ENCODE measurements at regions not wholly inside any gene's neighbourhood (a gene's known extent, or its start where the extent isn't known, plus 50 kb on each side); places are given as distances from the start of the nearest gene placed in this dataset.

DNA sequence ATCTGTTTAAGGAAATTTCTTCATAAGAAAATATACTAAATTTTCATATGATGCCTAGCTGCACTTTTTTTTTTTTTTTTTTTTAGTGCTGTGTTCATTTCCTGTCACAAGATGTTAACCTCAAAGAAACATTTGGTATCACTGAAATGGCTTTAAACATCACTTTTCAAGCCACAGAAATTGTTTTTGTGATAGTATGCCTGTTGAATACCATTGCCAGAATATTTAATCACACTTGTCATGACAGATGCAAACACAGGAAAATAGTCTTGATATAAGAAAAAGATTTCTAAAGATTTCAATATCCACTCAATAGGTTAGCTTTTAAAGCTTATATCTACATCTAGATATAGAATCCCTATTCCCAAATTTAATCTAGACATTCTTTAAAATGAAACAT is 608.5 kb upstream of the AGTR1 start:
- no peak for DNase-seq

DNA sequence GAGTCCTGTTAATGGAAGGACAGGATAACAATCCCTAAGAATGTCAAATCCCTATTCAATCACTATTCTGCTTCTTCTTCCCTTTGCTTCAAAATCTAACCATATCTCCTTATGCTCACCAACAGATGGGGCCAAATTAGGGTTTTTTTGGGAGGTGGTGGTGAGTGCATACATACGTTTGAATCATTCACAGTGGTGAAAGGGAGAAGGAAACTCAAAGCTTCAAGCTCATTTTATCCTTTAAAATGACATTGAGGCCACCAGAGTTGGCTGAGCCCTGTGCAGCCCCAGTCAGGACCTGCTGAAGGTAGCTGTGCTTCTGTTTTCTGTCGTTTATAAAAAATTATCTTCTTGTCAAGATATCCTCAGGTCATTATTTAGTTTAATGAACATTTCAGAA is 607.5 kb upstream of the AGTR1 start:
- DNase-seq: no peak

DNA sequence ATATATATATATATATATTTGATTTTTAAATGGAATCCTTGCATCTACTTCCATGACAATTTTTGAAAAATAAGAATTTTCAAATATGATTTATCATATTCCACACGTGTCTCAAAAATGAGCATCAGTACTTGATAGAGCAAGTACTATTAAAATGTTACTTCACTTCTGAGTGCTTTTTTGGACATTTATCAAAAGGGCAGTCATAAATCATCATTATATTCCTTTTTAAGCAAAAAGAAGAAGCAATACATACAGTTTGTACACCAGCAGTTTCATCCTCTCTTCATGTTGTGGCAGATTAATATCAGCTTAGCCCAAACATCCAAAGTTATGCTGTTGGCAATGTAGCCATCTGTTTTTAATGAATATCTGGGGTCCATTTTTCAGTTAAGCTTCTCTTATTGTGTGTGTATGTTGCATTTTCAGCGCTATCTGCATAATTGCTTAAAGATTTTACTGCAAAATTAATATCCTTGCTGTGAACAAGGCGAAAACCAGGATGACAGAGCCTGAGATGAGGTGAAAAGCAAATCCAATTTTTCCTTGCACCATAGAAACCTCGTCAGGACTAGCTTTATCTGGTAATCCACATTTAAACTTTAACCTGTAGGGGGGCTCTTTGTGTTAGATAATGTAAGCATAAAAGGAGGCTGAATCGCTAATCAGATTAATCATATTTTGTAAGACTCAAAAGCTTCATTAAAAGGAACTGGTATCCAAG is 604.9 kb upstream of the AGTR1 start:
- no peak for DNase-seq

DNA sequence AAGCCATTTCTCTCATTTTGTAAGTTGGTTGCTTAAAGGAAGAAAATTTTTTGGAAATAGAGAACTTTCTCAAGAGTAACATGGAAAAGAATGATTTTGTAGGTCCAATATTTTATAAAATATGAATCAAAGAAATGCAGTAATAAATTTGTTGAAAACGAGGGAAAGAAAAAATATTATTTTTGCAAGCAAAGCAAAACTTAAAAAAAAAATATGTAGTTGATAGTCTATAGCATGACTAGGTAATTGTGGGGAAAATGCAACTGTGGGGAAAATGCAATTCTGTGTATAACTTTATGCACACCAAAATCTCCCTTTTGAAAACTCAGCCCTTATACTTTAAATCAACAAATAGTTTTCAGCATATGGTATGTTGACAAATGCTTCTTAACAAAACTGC is 604.0 kb upstream of the AGTR1 start:
- no peak for DNase-seq

DNA sequence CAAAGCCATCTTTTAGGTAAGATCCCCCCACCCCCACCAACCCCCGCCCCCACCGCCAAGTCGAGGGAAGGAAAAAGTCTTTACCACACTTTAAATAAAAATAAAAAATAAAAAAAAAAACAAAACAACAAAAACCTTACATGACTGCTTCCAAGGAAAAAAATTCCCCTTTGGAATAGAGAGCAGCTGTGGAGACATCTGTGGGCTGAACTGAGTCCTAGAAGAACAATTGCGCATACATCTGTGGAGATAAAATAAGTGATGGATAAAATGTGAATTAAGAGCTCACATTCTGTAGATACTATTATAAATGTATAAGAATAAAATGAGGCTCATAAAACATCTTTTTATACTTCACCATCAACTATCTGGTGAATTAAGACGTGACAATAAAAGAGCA is 601.7 kb upstream of the AGTR1 start:
- DNase-seq: no peak

DNA sequence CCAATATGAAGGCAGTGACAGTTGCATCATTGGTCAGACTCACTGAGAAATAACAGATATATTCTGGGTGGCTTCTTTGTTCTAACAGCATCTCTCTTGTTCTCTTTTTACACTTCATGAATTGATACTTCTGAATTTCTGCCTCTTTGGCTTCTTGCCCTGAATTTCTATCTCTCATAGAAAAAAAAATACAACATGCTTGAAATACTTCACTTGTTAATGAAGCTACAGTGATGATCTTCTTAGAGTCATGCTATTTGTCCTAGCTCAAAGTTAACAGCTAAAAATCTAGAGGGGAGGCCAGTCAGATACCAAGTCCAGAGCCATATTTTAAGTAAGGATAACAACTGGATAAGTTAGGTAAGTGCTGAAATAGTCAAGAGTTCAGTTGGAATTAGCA is 597.2 kb upstream of the AGTR1 start:
- DNase-seq: no peak

DNA sequence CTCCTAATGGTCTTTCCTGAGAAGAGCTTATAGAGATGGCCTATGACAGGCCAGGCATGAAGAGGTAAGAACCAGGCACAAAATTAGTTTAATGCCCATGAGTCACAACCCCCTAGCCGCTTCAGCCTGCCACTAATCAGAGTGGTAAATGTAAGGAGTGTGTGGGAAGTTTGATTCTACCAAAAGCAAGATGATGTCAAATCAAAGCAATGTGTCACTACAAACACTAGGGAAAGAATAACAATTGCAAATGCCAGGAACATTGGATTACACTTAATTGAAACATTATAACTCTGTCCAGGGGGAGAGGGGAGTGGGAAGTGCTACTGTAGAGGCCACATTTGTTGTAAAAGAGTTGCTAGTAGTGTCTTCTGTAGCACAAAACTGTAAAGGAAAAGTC is 596.6 kb upstream of the AGTR1 start:
- DNase-seq: no peak

DNA sequence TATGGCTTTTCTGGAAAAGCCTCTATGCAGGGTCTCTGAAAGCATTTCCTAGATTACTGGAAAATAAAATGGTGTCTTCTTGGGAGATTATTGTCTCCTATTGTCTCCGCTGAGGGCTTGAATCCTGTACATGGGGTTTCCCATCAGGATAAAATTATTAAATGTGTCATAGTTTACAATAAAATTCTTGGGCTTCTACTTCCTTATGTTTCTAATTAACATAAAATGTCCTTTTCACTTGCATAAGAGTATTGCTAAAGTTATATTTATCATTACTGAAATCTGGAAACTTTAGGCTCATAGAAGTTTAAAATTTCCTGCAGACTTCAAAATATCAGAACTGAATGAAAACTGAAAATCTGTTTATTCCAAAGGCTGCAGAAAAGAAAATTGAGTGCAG is 595.5 kb upstream of the AGTR1 start:
- DNase-seq: no peak

DNA sequence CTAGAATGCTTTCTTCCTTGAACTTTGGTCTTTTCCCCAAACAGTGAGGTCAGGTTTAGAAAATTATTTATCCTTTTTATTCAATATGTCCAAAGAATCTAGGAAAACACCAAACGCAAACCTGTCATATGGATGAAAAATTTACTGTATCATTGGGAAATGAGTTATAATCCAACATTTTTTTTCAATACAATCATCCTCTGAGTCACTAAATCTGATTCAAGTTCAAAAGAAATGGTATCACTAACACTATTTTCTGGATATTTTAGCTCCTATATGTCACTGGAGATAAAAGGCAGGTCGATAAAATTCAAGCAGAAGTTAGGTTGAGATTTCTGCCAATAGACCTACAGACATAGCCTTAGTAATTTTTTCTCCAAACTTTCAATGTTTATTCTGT is 591.6 kb upstream of the AGTR1 start:
- DNase-seq: no peak

DNA sequence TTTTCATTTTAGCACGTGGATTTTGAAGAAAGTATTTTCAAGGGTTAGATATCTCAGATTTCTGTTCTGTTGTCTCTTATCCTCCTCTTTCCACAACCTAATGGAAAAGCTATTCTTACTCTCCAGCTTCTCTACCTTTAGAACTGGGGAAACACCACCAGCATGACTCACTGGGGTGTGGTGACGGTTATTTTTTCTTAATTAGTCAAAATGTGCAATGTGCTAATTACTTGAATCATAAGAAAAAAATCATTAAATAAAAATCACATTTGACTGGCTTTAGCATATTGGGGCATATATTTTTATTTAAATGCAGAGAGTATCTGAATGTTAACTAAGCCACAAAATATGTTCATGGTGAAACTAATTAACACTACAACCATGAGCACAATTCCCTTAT is 570.7 kb upstream of the AGTR1 start:
- no peak for DNase-seq

DNA sequence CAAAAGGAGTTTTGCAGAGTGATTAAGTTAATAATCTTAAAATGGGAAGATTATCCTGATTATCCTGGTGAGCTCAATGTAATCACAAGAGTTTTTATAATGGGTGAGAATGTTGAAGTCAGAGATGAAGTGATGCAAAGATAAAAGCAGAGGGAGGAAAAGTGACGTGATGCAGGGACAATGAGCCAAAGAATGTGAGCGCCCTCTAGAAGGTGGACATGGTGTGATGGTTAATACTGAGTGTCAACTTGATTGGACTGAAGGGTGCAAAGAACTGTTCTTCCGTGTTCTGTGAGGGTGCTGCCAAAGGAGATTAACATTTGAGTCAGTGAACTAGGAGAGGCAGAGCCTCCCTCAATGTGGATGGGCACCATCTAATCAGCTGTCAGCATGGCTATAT is 569.6 kb upstream of the AGTR1 start:
- DNase-seq: no peak

DNA sequence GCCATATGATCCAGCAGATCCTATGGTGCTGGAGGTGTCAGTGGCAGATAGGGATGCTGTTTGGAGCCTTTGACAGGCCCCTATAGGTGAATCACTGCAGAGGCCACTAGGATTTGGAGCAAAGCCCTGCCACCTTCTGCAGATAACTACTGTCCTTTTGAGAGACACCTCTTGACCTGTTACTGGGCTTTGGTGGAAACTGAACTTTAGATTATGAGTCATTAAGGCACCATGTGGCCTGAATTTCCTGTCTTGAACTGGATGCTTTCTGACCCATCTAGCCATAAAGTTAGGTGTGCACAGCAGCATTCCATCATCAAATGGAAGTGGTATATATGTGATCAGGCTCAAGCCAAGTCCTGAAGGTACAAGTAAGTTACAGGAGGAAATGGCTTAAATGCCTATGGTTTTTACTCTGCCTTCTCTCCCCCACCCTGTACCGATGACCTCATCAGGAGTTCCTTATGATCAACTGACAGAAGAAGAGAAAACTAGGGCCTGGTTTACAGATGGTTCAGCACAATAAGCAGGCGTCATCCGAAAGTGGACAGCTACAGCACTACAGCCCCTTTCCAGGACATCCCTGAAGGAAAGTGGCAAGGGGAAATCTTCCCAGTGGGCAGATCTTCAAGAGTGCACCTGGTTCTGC is 565.6 kb upstream of the AGTR1 start:
- DNase-seq: no peak

DNA sequence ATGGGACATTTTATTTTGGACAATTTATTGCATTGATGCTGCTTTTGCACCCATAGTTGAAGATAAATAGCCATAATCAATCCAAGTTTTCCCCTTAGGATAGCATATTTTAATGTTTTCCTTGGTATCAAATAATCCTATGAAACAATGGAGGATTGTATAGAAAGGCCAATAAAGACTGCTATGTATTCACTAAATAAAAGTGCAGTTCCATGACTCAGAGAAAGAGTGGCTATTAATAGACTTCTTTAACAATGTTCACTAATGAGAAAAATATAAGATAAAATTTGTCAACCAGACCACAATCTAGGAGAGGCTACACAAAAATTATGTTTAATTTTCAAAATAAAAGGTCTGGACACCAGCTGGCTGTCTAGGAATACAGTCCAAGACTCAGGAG is 560.9 kb upstream of the AGTR1 start:
- no peak for DNase-seq

DNA sequence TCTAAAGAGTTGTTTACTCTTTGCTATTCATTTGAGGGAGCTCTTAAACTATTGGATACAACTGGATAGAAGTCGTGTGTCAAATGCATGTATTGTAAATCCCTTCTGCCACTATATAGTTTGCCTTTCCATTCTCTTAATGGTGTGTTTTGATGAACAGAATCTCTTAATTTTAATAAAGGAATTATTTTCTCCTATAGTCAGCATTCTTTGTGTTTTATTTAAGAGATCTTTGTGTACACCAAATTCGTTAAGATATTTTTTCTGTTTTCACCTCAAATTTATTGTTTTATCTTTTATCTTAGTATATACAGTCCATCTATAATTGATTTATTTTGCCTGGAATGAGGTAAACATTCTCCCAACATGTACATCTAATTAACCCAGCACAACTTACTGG is 551.5 kb upstream of the AGTR1 start:
- DNase-seq: no peak

DNA sequence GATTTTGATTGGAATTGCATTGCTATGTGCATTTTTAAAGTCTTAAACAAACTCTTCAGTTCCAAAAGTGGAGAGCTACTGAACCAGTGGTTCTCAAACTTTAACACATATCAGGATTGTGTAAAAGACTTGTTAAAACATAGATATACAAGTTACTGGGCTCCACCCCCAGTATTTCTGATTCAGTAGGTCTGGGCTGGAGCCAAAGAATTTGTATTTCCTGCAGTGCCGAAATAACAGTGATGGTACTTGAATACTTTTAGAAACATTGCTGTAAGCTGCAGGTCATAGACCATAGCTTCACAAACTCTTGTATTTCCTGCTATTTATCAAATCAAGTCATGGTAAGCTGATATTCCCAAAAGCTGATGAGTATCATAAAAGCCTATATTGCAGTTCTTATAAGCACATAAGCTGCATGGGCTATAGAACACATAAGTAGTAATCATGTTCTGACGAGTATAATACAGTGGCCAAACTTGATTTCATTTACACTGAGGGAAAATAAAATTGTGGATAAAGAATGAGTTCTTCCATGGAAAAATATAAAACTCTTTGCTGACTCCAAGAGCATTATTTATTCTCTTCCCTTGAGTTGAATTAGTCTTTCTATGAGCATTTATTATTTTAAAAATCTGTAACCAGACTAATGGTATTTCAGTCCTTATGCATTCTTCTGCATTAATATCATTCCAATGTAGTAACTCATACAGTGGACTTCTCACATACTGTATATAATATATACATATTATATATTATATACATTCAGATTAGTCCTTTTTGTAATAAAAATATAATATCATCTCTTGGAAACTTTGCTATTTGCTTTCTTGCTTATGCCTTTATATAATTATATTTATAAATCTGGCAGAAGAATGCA is 550.5 kb upstream of the AGTR1 start:
- DNase-seq: no peak

DNA sequence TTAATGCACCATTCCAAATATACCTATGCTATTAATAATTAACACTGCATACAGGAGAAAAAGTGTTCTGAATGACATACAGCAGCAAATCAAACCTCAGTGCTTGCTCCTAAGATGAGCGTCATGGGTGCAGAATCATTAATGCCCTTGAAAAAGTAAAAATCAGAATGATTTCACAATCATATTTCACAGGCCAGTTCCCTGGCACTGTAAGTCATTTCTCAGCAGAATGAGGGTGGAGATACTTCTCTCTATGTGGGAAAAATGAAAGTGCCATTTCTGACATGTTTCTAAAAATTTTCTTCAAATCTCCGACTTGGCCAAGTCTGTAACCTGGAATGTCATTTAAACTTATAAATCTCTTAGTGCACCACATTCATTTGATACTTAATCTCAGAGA is 549.8 kb upstream of the AGTR1 start:
- no peak for DNase-seq

DNA sequence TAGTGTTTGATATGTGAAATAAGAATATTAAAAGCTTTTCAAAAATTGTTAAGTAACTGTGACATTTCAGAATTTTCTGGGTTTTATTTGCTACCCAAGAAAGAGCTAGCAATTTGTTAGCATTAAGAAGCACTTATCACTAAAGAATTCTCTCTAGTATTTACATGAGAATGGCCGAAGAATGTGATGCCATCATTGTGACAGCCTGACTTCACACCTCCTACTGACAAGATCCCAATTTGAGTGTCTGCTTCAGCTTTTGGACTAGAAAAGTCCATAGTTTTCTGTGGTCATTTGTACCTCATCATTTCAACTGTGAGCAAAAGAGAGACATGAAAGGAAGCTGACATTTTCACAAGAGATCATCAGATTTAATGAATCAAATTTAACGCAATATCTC is 548.1 kb upstream of the AGTR1 start:
- no peak for DNase-seq

DNA sequence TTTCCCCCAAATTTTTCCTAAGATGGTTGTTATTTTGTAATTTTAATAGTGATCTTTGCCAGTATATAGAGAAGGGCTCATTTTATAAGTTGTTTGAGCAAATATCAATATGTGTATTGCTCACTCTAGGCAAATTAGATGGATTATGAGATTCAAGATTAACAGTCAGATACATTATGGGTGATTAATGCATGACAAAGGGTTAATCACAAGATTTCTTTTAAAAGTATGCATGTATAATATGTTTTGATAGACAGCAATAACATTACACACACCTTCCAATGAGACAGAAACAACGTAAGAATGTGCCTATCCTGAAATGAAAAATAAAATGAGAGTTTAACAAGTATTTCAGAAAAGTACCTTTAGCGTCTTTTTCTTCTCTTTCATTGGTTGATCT is 547.6 kb upstream of the AGTR1 start:
- no peak for DNase-seq

DNA sequence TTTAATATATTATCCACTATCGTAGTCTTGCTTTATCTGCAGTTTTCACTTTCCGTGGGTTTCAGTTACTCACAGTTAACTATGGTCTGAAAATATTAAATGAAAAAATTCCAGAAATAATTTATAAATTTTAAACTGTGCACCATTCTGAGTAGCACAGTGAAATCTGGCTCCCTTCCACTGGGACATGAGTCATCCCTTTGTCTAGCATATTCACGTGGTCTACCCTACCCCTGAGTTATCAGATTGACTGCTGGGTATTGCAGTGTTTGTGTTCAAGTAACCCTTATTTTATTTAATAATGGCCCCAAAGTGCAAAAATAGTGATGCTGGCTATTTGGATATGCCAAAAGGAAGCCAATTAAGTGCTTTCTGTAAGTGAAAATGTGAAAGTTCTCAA is 539.5 kb upstream of the AGTR1 start:
- no peak for DNase-seq

DNA sequence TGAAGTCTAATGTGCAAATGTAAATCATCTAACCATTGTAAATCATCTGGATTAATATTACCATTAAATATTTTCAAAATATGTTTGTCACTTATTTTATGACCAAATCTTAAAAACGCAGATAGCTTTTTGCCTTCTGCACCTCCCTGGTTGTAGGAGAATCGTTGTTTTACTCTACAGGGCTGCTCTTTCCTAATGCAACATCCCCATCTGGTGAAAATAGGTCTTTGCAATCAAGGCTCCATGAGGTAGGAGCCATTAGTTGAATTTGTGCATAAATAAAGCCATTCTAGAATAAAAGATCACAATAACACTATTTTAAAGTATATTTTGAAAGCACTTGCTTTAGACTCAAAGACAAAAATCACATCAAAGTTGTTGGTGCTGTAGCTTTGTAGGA is 535.6 kb upstream of the AGTR1 start:
- no peak for DNase-seq

DNA sequence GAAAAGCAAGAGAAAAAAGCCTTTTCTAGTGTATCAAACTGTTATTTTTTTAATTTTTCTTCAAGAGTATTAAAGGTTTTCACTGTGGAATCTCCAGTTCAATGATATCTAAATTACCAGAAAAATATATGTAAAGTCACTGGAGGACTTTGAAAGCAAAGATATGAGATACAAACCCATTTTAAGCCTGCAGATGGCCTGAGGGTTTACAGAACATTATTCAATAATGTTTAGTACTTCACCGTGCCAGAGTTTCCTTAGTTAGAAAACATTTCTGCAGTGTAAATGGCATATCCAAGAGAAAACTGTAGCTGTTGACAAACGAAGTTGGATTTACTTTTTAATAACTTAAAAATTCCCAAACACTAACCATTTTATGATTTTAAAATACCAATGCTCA is 529.4 kb upstream of the AGTR1 start:
- DNase-seq: no peak

DNA sequence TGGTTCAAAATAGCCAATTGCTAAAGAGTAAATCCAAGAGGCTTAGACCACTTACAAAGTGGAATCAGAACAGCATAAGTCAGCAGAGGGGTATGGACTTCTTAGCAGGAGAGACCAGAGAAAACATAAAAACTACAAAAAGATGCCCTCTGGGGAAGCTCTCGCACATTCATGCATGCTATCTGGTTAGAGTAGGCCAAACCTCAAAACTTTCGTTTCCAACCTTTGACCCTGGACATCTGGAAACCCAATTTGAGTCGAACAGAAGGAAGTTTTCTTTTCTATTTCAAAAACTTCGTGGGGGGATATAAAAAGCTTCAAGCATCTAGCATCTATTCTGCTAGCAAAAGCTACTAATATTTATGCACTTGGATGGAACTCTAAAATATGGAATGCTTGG is 523.9 kb upstream of the AGTR1 start:
- DNase-seq: no peak

DNA sequence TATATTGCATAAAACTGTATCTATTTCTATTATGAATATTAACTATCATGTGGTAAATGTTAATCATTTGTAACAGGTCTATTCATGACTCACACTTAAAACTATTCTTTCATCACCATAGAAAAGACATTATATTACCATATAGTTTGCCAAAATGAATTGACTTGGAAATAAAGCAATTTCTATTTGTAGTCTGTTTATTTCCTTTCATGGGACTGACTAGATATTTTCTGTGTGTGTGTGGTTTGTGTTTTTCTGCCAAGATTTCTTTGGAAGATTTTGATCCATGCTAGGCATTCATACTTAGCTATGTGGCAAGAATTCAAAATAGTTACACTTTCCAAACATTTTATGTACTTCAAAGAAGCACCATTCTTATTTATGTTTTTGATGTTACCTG is 522.5 kb upstream of the AGTR1 start:
- DNase-seq: no peak

DNA sequence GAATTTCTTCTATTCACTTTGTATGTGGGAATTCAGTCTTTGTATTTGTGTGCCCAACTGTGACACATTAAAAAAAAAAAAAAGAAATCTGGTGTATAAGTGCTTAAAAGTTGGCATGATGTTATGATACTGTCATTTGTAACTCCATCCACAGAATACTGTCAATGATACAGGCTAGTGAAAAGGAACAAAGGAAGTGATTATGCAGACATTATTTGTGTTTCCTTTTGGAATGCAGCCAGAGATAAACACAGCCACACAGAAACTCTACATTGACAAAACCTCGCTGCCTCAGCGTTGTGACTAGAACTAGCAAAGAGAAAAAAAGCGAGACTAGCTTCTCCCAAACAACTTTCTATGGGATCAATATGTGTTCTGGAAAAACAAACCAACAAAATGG is 519.2 kb upstream of the AGTR1 start:
- no peak for DNase-seq
